Hematopoietic multipotent progenitor cell treated with erythropoietin and hydrocortisone succinate and interleukin-3 and kit ligand, for 4 days (in vitro differentiated cells): ENCODE measurements at regions not wholly inside any gene's neighbourhood (a gene's known extent, or its start where the extent isn't known, plus 50 kb on each side); places are given as distances from the start of the nearest gene placed in this dataset.

ENCODE experiments used
- DNase-seq: peaks from one replicate; pipeline ENCODE4 v3.0.0-alpha.2; 2015

DNA sequence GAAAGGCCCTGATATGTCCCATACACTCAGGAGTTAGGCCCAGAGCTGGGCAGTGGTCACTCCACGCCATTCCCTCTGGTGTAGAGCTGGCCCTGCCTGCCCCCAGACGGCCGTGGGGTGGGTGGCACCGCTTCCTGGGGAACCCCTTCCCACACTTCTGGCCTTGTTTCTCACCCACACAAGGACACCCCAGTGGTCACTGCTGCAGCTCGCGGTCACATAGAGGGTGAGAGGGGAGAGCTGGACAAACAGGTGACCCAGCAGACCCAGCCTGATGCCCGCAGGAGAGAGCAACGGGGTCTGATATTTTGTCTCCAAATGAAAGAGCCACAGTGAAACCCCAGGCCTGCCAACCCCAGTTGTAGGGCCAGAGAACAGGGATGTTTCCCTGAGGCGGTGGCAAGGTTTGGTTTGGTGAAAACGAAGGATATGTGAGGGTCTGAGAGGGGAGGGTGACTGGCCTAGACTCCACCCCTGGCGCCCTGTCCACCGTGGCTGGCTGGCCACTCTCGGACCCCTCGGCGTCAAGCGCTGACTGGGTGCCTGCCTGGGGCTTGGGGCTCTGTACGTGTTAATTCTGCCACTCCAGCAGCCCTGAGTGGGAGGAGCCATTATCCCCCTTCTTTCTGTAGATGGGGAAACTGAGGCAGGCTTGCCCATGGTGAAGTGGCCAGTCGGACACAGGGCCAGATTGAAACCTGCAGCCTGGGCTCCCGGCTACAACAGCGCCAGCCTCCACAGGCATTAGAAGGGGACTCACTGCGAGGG lies 71.0 kb upstream of the PPARA start:
- DNase-seq = no peak

DNA sequence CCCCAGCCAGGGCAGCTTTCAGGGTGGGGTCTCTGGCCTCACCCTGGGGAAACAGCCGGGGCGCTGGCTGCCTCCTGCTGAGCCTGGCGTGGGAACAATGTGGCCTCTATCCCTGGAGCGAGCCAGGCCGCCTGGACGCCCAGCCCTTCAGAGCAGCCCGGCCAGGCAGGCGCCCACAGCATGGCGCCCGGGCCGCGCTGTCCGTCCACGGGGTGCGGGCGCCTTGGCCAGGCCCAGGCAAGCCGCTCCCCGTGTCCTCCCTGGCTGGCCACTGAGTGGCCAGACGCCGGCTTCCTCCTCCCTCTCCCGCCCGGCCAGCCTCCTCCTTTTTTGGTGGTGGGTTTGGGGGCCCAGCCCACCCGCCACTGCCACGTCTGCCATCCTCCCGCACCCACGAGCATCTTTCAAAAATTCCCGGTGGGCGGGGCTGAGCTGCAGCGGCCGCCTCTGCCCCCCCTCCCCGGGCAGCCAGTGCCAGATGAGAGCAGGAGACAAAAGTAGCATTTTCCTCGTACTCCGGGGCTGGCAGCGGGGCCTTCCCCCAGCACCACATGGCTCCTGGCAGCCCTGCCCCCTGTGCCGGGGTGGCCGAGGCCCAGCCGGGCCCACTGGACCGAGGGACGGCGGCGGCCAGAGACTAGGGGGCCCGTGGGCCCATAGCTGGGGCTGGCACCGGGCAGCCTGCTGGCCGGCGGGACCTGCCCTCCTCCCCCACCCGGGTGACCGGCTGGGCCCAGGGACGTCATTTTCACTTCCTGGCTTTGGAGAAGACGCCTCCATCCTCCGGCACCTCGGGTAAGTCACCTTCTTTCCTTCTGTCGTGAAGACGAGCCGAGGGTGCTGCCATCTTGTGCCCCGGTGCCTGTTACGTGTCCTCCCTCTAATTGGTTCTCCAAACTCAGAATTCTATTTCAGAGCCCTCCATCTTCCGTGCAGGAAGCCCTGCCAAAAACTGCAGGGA lies 70.2 kb upstream of the PPARA start:
- DNase-seq = no peak

DNA sequence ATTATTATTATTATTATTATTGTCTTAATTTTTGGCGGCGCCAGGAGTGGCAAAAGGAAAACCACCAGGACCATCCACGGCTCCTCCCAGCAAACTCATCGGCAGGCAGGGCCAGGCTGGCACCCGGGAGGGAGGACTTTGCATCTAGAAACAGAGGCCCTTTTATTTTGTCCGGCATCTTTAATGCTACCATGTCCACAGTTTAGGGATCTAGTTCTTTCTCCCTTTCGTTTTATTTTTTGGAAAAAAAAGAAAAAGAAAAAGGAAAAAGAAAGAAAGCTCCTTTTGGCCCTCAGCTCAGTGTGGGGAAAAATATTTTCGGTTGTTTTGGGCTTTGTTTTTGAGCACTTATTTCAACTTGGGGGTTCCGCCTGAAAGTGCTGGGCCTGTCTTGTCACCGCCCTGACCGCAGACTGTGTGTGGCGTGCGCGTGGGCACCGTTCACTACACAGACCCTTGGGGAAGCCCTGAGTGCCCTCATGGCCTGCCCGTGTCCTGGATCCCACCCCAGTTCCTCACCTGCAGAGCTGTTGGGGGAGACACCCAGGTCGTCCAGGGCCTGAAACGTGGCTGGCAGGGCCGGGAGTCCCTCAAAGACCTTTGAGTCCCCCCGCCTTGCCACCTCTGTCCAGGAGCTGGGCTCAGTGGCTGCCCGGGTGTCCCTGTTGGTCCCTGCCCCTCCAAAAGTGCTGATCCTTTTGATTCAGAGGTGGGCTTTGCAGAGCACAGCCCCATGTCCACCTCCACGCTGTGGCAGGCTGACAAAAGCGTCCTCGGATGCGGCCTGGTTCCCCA lies 69.1 kb upstream of the PPARA start:
- no peak for DNase-seq

DNA sequence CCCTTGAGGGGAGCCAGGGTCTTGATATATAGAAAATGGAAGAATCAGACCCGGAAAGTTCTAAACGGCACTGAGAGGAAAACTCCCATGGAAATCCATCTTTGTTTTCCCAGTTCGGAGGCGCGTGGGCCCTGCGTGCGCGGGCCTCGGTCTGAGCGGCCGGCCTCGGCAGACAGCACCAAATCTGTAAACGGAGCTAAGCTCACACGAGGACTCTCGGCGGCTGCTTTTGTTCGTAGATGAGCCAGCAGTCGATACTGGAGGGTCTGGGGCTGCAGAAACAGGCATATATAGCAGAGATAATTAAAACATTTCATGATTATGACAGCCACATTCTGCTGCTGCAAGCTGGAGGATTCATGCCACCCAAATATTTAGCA lies 68.5 kb upstream of the PPARA start:
- no peak for DNase-seq

DNA sequence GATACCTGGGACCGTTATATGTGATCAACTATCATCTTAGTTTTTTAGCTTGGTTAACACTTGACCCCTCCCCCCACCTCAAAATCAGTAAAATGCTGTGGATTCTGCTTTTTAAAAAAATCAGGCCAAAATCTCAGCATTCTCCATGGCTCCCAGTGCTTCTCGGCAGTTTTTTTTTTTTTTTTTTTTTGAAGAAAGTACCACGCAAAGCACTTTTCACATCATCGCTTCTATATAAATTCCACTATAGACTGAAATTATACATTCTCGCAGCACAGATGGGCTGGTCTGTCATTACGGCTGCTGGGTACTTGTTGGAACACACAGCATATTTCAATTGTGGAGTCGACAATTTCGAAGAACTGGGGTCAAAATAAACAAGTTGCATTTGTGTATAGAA lies 67.7 kb upstream of the PPARA start:
- DNase-seq = no peak

DNA sequence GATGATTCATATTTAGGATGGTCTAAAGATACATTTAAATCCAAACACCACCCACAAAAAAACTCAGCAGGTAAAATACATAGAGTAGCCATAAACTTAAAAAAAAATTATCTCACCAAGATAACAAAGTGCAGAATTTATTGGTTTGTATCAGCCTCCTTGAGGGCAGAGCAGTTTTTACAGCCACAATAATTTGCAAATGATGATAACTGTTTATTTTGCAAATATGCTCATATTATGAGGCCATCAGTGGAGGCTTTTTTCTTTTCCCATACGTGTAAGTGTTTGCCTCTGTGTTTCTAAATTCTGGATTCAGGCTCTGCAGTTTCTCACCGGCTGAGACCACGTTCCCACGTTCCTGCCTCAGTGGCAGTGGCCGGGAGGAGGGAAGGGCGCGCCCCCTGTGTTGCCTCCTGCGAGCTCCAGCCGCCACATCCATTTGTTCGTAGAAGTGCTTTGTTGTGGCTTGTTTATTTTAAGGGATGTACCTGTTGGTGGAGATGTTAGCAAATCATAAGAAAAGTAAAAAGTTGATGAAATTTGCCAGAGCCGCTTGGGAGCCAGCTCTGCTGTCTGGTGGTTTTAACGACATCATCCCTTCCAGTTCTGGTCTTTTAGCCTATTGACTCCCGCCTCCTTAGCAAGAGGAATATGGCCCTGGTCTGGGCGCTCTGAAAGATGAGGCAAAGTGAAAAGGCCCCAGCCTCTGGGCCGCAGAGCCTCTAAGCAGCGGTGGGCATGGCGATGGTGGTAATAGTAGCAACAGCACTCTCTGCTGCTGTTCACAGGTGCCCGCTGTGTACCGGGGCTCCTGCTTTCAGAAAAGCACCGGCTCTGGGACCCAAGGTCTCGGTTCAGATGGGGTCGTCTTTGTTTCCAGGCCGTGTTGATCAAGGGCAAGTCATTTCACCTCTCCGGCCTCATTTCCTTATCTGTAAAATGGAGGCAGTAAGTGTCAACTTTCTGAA lies 66.7 kb upstream of the PPARA start:
- DNase-seq = no peak

DNA sequence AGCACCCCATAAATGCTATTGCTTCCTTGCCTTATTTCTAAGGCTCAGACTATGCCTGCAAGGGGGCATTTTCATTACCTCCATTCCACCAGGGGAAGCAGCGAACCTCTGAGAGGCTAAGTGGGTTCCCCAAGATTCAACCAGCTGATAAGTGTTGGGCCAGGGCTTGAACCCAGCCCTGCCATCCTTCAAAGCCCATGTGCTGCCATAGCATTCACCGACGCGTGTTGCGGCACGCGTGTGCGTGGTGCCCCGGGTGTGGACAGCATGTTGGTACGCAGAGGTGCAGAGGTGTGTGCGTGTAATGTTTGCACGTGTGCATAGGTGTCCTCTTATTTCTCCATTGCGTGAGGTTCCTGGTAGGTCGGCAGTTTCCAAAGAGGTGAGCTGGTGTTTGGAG lies 66.0 kb upstream of the PPARA start:
- DNase-seq = no peak

DNA sequence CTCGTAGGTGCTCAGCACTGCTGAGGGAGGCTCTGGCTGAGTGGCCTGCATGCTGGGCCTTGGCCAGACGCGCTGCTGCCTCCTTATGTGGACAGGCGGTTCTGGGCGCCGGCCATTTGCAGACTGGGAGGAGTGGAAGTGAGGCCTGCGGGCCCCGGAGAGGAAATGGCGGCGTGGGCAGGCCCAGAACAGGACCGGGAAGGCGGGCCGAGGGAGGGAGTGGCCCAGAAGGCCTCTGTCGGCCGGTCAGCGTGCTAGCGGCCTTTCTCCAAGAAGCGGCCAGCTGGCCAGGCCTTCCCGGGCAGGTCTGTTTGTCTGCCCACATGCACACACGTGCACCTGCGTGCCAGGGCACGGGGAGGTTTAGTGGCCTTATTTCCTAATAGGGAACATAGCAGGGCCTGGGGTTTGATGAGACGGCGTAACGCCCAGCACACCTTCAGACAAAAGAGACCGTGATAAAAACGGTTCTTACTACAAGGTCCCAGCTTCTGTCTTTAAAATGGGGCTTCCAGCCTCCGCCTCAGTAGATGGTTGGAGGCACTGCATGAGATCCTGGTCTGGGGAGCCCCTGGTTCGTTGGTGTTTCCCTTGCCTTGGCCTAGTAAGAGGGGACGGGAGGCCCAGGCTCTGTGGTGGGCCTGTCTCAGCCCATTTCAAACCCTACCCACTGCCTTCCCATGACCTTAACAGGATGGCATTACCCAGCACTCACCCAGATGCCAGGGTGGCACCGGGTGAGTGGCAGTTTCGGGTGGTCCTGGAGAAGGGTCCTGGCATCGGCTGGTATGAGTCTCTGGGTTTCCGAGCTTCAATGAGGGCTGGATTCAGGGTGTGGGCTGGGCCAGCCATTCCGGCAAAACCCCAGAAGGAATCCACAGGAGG lies 65.1 kb upstream of the PPARA start:
- DNase-seq = no peak

DNA sequence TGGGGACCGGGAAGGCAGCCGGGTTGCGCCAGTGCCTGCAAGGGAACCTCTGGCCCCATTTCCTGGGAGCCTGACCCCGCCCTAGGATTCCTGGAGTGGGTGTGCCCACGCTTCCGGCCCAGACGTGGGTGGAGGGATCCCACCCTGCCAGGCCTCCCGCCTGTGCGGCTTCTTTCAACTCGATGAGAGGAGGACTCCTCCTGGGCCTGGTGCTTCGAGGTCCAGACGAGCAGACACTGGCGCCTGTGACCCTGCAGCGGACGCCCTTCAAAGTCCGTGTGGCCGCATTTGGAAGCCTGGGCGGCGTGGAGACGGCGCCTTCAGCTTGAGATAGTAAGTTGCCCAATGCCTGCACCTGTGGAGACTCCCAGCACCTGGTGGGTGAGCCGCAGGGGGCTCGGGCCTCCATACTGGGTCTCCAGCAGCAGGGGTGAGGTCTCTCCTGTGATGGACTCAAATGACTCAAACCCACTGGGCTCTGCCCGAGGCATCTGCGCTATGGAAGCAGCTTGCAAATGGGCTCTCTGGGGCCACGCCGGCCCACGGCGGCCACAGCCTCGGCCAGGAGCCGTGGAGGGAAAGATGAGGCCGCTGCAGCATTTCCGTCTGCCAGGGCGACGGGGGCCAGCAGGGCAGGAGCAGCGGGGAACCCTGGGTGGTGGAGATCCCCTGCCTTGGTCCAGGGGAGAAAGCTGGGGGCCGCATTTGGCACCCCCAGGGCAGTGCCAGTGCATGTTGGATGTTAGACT lies 64.3 kb upstream of the PPARA start:
- DNase-seq = no peak

DNA sequence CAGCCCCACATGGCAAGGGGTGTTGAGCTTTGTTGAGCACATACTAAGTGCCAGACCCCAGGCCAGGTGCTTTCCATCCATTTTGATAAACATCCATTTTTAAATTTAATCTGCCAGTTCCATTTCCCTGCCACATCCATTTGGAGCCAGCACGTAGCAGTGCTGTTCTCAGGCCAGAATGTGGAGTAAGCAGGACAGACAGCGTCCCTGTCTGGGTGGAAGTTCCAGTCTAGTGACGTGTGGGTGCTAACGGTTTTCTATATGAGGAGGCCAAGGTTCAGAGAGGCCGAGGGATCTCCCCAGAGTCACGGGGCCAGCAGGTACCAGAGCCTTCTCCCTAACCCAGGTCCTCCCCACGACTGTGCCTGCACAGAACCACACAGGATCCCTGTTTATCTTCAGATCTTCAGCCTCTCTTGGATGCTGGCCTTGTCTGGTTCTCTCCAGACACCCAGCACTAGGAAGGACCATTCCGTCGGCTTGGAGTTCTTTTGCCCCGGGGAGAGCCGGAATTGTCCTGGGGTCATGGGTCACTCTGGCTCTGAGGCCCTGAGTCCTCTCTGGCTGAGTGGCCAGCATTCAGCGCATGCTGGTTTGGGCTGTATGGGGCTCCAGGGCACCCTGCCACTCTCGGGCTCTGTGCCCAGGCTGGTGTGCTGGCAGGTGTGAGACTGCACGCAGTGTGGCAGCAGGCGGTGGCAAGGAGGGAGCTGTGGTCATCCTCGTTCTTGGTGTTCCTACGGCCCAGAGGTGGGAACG lies 63.6 kb upstream of the PPARA start:
- no peak for DNase-seq

DNA sequence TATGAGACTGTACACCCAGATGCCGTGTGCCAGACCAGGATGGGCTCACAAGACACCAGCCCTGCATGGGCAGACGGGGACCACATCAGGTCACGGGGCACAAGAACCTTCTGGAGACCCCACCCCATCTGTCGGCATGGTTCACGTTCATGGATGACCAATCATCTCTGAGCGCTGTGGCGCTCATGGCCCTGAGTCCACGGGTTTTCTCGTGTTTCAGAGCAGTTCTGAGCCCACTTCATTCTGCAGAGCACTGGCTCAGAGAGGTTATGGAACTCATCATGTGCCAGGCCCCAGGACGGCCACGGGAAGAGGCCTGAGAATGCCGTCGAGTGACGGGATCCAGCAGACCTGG lies 63.0 kb upstream of the PPARA start:
- no peak for DNase-seq

DNA sequence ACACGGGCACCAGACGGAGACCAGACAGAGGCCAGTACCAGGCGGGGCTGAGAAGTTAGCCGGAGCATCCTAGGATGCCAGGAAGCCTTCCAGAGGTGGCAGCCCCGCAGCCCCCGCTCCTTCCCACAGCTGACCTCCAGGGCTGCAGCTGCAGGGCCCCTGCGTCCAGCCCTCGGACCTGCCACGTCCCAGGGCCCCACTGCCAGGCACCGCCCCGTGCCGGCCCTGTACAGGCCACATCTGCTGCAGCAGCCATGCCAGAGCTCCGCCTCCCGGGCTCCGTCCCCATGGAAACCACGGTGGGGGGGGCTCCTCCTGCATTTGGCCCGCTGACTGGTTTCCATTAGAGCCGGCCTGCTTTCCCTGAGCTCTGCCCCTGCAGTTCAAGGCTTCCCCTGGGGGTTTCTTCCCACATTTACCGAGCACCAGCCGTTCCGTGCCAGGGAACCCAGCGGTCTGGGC lies 62.5 kb upstream of the PPARA start:
- peak; percentile 49 for DNase-seq

DNA sequence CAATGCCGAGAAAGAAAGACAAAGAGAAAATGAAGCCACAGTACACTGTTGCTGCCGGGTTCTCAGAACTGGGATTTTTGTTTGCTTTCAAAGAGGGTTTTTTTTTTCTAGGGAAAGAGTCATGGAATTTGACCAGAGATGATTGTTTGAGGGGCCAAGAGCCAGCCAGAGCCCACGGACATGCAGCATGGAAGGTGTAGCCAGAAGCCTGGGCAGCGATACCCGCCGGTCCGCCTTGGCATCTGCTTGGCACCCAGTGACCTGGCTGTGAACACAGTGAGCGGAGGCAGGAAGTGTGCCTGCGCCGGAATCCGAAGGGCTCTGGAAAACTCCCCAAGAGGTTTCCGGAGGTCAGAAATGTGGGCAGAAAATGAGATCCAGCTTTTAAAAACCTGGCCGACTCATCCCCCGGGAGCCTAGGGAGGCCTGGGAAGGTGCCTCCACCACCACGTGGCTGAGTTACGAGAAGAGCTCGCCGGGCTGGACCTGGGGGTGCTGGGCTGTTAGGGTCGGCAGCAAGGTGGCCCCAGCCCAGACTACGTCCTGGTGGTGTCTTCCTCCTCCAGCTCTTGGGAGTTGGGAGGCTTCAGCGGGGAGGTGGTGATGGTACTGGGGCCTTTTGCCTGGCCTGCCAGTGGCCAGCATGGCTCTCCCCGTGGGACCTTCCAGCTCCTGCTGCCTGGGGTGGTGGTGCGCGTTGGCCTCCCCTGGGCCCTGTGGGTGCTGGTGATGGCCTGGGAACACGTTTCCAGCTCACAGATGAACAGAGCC lies 61.6 kb upstream of the PPARA start:
- DNase-seq = no peak

DNA sequence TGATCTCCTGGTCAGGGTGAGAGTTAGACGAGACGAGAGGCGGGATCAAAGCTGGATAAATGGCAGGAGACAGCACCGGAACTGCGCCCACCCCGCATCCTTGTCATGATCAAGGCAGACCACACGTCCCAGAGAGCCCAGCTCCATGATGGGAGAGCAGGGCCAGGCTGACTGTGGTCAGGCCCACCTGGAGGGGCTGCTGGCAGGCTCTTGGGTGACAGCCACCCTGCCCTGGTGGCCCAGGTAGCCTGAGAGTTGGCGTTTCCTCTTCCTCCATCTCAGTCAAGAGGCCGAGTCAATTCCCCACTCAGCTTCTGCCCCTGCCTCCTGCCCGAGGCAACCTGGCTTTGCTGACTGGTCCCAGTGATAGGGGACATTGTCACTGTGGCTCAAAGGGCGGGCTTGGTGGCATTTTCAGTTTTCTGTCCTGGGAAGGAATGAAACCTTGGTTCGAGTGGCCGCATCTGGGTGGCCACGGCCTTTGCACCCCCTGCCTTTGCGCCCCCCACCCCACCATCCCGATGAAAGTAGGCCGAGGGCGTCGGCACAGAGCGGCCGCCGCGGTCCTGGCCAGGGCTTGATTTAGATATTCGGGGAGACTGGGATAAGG lies 60.8 kb upstream of the PPARA start:
- no peak for DNase-seq

DNA sequence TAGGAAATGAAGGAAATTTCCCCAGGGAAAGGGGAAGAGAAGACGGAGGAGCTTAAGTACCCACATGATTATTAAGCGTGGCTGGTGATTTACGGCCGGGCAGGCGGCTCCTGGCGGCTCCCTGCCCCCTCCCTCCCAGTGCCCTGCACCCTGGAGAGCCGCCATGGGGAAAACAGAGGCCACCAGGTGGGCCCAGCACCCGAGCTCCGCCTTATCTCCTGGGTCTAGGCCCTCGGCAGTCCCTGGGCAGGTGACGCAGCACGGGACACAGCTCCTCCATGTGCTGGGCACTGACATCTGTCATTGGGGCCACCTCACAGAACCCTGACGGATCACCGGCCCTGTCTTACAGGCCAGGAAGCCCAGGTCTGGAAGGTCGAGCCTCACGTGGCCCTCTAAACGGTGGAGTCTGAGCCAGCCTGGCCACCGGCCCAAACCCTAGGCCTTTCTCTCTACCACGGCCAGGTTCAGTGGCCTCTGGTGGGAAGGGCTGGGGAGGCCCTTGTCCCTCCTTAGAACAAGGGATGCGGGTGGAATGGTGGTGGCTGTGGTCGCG lies 60.2 kb upstream of the PPARA start:
- DNase-seq = no peak

DNA sequence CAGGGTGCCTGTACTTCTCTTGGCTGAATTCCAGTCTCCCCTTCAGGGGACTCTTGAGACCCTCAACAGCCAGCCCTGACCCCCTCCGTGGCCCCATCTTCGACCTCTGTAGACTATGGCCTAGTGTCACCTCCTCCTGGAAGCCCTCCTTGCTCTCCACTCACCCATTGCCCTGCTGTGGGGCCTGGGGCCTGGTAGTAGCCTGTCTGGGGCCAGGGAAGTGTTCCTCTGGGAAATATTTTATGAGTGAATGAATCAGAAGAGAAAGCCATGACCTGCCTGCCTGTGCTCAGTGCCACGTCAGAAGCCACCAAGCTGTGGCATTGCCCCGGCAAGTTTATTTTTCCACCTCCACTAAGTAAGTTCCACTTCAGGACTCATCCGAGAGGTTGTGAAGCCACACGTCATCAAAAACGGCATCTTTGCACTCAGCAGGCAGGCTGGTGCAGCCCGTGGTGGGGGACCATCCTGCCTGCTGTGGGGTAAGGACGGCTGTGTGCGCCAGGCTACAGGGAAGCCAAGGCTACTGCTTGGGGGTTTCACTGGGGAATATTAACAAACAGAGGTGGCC lies 59.6 kb upstream of the PPARA start:
- DNase-seq = no peak

DNA sequence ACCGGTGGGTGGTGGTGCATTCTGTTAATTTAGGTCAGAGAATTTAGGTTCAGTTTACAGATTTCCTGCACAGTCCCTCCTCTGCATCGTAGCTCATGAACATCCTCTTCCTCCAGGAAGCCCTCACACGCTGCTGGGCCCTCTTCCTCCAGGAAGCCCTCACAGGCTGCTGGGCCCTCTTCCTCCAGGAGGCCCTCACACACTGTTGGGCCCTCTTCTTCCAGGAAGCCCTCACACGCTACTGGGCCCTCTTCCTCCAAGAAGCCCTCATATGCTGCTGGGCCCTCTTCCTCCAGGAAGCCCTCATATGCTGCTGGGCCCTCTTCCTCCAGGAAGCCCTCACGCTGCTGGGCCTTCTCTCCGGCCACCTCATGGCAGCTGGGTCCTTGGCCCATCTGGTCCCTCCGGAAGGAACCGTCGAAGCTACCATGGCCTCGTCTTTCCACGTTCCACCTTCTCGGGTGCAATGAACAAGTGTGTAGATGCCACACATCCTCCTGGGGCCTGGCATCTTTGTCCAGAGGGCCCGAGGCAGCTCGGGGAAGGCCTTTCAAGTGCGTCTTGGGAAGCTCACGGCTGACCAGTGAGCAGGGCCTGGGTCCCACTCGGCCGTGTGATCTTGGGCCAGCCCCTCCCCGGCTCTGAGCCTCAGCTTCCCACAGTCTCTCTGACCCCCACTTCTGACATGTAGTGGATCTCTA lies 58.9 kb upstream of the PPARA start:
- DNase-seq = no peak
